ENCODE measurements at regions not wholly inside any gene's neighbourhood (a gene's known extent, or its start where the extent isn't known, plus 50 kb on each side); places are given as distances from the start of the nearest gene placed in this dataset.

DNA sequence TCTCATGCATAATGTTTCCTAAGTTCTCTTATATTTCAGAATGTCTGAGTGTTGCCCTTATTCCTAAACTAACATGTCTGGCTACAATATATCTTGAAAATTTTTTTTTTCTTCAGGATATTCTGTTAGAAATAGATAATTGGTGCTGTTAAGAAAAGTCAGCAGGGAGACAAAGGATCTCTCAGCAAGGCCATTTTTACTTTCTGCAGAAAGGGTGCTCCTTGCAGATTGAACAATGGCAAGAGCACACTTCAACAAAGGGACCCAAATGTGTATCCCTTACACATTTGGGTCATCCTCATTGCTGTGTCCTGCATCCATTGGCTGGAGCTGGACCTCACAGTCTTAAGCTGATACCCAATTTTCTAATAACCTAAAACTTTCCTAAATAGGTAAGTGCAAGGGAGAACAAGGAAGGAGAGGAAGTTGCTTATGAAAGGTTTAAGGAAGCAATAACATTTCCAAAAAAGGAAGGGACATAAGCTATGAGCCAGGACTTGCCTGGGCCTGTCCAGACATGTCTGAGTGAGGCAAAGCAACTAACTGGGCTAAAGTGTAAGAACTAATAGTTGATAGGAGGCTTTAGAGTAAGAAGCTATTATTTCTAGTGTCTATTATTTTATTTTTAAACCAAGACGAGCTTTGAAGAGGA is 429.6 kb downstream of the BCKDHB start:
- Histone ChIP-seq H3K9me3 (no peaks in the 10 kb centered on the region), H3K27ac (no peak overlapping the region), H3K4me1 (ENCODE audit: control insufficient read depth in 1 of 2, insufficient read depth in 1 of 2, low read depth in 1 of 2, low read length in 1 of 2) (no peaks in the 10 kb centered on the region), H3K27me3 (no peaks in the 10 kb centered on the region), H3K4me3 (ENCODE audit: low read depth in 1 of 2, low read length in 1 of 2) (no peak overlapping the region), H3K36me3 (no peaks in the 10 kb centered on the region)
- TF ChIP-seq, protein P1, sequence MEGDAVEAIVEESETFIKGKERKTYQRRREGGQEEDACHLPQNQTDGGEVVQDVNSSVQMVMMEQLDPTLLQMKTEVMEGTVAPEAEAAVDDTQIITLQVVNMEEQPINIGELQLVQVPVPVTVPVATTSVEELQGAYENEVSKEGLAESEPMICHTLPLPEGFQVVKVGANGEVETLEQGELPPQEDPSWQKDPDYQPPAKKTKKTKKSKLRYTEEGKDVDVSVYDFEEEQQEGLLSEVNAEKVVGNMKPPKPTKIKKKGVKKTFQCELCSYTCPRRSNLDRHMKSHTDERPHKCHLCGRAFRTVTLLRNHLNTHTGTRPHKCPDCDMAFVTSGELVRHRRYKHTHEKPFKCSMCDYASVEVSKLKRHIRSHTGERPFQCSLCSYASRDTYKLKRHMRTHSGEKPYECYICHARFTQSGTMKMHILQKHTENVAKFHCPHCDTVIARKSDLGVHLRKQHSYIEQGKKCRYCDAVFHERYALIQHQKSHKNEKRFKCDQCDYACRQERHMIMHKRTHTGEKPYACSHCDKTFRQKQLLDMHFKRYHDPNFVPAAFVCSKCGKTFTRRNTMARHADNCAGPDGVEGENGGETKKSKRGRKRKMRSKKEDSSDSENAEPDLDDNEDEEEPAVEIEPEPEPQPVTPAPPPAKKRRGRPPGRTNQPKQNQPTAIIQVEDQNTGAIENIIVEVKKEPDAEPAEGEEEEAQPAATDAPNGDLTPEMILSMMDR (IDR thresholded peaks at IDR 0.05) = no peak

DNA sequence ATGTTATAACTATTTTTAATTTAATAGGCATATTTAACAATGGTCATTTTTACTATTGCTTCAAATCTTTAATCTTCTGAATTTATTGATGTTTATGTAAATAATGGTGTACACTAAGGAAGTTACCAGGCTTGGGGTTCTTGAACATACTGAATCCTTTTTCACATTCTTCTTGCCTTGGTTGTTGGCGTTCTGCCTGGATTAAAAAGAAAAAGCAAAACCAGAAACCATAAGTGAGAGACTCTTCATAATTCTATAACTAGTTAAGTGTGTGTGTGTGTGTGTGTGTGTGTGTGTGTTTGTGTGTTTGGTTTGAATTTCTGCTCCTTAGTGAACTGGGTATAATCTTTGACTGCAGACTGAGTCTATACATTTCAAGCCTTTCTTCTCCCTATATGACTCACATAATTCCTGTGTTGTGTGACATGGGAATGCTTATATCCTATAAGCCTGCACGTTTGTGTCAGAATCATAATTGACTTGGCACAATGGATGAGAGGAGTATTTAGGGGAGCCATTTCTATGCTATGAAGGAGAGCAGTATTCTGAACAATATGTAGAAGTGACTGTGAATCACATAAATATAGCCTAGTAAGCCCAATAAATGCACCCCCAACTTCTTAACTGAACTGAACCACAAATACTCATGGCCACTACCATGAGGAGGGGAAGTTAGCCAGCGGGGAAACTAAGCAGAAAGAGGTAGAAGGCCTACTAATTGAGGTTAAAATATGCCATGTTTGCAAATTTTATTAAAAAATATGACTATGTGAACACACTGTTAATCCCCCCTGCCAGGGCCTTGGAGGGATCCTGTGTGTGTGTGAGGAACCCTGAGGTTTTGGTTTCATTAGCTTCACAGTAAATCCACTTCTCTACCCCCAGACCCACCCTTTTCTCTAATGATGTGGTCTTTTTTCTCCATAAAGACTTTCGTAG is 425.5 kb downstream of the BCKDHB start:
- no peaks in the 10 kb centered on the region for H3K9me3 ChIP-seq
- H3K27me3 ChIP-seq = no peaks in the 10 kb centered on the region
- H3K36me3 ChIP-seq = no peaks in the 10 kb centered on the region
- H3K4me3 ChIP-seq (ENCODE audit: low read depth in 1 of 2, low read length in 1 of 2) = no peak overlapping the region
- no peaks in the 10 kb centered on the region for H3K4me1 ChIP-seq (ENCODE audit: control insufficient read depth in 1 of 2, insufficient read depth in 1 of 2, low read depth in 1 of 2, low read length in 1 of 2)
- H3K27ac ChIP-seq = no peak overlapping the region
- TF ChIP-seq, protein P1 (IDR thresholded peaks at IDR 0.05) = no peak

DNA sequence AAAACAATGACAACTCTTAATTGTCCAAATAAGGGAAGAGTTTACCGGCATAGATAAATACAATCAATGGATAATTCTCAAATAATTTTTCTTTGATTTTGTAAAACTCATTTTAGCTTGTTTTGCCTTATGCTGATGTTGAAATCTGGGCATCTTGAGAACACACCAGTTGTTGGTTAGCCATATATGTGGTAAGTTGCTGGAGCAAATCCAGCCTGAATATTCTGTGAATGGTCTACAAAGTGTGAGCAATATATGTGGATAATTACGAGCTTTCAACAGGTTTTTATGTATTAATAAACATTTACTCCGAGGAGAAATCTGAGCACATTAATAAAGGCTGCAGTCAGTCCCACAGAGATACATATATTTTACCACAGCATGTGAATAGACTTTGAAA is 423.6 kb downstream of the BCKDHB start:
- Histone ChIP-seq H3K4me1 (ENCODE audit: control insufficient read depth in 1 of 2, insufficient read depth in 1 of 2, low read depth in 1 of 2, low read length in 1 of 2) (no peaks in the 10 kb centered on the region), H3K27me3 (no peaks in the 10 kb centered on the region), H3K27ac (no peak overlapping the region), H3K4me3 (ENCODE audit: low read depth in 1 of 2, low read length in 1 of 2) (no peak overlapping the region), H3K9me3 (no peaks in the 10 kb centered on the region), H3K36me3 (no peaks in the 10 kb centered on the region)
- TF ChIP-seq, protein P1 (IDR thresholded peaks at IDR 0.05) = no peak

DNA sequence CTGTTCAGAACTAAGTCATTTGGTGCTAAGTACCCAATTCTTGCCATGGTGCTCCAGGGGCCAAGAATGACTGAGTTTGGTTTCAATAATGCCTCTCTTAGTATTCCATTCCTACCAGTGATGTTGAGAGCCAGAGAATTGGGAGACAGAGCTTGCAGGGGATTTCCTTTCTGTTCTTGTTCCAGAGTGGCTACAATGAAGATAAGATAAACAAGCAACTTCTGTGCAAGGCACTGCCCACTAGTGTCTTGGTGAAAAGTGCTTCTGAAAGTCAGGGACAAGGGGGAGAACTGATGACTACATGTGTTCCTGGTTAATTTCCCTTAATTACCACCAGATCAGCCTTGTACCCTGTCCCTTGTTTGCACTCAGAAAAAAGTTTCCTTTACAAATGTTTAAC is 421.6 kb downstream of the BCKDHB start:
- H3K4me1 ChIP-seq (ENCODE audit: control insufficient read depth in 1 of 2, insufficient read depth in 1 of 2, low read depth in 1 of 2, low read length in 1 of 2) = no peaks in the 10 kb centered on the region
- TF ChIP-seq, protein P1 (IDR thresholded peaks at IDR 0.05) = no peak

DNA sequence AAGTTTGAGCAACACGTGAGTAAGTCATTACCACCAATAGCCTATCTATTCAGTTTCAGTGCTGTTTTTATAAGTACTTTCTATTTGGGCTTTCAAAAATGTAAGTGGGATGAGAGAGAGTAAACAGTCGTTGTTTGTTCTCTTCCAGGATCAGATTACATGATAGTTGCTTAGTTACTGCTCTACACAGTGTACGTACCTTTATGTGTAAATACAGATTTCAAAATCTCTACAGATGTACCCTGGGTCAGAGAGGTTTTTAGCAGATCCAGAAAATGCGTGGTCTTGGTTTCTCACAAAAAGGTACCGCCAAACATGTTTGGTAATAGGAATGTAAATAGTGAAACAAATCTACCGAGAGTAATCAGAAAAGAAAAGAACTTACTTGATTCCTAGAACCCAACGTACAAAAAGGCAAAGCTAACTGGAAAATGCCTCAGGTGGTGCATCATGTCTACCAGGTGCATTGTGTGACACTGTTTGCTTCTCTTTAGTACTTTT is 421.1 kb downstream of the BCKDHB start:
- Histone ChIP-seq H3K27ac (no peak overlapping the region), H3K4me3 (ENCODE audit: low read depth in 1 of 2, low read length in 1 of 2) (no peak overlapping the region), H3K4me1 (ENCODE audit: control insufficient read depth in 1 of 2, insufficient read depth in 1 of 2, low read depth in 1 of 2, low read length in 1 of 2) (no peaks in the 10 kb centered on the region), H3K36me3 (no peaks in the 10 kb centered on the region), H3K9me3 (no peaks in the 10 kb centered on the region), H3K27me3 (no peaks in the 10 kb centered on the region)
- TF ChIP-seq, protein P1 (IDR thresholded peaks at IDR 0.05) = no peak

More for the DNA sequence above, 421.6 kb downstream of the BCKDHB start:
- no peaks in the 10 kb centered on the region for H3K36me3 ChIP-seq
- no peaks in the 10 kb centered on the region for H3K27me3 ChIP-seq
- no peak overlapping the region for H3K4me3 ChIP-seq (ENCODE audit: low read depth in 1 of 2, low read length in 1 of 2)
- no peaks in the 10 kb centered on the region for H3K9me3 ChIP-seq
- H3K27ac ChIP-seq = no peak overlapping the region

Measured in neutrophil (primary cell).